HG03064 (cell line): ENCODE measurements at regions not wholly inside any gene's neighbourhood (a gene's known extent, or its start where the extent isn't known, plus 50 kb on each side); places are given as distances from the start of the nearest gene placed in this dataset.

Experiments
- ATAC-seq: cut with Tn5 transposase; IDR thresholded peaks from one replicate; pipeline ENCODE4 v1.9.1; 2021; ENCODE audit warnings: low read depth; ENCODE audit not compliant: unreplicated experiment

DNA sequence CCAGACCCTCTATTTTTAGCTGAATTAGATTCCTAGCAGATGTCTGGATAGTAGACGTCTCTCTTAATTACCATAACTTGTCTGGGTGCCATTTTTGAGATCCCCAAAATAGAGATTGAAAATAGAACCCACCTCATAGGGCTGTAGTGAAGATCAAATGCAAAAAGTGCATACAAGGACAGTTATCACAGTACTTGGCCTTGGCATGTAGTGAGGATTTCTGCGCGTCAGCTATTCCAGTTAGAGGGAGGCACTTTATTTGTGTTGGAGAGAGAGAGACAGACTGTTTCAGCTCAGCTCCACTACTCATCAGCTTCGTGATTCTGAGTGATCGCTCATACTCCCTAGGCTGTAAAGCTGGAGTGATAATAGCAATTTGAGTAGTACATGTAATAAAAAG is 59.6 kb upstream of the CDH13 start:
- ATAC-seq: no peak

DNA sequence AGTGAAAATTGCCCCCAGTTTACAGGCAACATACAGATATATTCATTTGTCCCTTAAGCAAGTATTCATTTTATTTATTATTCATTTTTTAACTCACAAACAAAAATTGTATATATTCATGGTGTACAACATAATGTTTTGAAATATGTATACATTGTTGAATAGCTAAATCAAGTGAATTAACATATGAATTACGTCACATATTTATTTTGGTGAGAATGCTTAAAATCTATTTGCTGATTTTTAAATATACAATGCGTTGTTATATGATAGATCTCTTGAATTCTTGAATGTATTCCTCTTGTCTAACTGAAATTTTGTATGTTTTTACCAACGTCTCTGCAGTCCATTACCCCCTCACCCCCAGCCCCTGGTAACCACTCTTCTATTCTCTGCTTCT is 63.4 kb upstream of the CDH13 start:
- no peak for ATAC-seq

DNA sequence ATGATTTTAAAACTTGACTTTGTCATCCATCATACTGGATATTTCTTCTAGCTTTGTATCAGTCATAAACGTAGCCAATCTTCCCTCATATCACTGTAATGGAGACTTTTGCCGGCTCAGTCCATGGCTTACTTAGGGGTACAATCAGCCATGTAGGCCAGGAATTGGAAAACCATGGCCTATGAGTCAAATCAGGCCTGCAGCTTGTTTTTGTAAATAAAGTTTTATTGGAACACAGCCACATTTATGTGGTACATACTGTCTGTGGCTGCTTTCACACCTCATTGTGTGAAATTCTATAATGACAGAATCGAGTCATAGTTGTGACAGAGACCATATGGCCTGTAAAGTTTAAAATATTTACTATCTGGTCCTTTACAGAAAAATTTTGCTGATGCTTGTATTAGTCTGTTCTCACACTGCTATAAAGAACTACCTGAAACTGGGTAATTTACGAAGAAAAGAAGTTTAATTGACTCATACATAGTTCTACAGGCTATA is 64.5 kb upstream of the CDH13 start:
- ATAC-seq: no peak

DNA sequence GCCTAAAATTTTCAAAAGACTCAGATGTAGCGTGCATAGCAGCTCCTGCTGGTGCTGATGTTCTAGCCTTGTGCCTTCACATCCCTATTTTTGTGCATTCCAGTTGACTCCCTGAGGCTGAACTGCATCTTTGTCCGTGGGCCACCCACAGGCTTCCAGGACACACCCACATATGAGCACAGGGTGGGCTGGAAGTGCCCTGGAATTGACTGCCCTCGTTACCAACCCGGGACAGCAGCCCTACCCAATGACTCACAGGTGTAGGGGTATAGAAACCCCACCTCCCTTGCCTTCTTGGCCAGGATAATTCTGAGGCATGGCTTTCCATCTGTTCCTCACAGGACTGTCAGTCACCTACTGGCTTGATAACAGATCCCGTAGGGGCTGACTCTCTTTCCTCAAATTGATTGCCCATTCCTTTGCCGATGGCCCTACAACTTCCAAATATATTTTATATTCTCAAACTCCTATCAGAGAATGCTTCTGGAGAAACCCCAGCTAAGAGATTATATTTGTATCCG is 65.9 kb upstream of the CDH13 start:
- no peak for ATAC-seq

DNA sequence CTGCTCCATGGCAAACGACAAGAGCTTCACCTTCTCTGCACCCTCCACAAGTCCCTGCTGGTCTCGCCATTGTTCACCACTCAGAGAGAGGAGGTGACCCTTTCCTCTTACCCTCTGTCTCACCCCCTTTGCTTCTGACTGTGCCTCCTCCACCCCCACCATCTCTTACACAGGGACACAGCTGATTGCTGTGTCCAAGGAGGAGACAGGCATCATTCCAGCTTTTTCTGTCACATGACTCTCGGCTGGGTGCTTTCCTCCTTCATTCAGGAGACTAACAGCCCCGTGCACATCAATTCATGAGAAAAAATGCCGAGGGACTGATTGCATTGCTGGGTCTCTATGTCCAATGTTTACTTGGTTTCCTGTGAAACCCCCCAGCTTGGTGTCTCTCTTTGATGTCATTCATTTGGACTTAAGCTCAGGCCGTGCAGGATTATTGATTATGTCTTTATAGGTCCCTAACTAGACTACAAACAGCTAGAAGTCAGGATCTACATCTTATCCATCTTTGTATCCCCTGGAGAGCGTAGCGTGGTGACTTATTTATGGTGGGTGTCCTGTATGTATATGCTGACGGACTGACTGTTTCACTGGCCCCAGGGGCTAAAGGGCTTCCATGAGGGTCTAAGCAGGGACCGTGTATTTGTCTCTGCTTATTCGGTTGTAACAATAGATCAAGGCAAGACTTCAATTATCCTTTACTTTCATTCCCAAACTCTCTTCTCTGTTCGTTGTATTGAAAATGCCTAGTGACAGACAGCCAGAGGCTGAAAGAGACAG is 82.2 kb upstream of the CDH13 start:
- no peak for ATAC-seq

DNA sequence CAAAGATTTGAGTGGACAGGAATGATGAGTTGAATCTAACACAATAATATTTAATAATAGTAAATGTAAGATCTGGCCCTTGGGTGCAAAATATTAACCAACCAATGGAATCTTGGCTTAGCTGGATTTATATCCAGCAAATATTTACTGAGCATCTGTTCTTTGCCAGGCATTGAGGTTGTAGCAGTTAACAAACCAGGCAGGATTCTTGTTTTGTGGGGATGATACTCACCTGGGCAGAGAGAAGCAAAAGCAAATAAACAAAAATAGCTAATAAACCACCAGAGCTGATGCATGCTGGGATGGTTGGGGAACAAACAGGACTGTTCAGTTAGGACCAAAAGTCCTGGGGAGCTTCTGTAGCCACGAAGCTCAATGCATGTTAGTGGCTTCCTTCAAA is 84.1 kb upstream of the CDH13 start:
- ATAC-seq: no peak

DNA sequence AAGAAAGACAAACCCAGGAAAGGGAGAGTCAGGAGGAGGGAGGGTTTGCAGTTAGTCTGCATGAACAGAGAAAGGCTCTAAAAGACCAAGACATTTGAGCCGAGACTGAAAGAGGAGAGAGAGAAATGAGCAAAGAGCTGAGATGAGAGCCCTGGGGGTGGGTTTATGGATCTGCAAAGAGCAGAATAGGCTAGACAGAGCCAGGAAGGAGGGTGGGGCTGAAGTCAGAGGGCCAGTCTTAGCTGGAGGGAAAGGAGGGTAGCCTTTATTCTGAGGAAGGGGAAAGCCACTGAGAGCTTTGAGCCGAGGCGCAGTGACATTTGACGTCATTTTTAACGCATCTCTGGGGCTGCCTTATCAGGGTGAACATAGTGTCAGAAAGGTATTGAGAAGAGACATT is 85.7 kb upstream of the CDH13 start:
- no peak for ATAC-seq

DNA sequence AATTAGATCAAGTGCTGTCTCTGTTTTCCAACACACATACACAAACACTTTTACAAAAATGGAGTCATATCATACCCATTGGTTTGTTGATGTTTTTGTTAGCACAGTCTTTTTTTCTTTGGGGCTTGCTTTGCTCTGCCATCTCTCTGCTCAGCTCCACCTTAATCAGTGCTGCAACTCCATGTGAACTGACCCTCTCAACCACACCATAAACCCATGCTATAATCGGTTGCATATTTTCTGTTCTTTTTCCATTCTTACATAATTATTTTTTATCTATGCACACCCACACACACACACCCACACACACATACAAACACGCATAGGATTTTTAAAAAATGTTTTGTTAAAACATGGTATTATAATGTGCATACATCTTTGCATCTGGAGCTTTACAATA is 91.0 kb upstream of the CDH13 start:
- no peak for ATAC-seq

DNA sequence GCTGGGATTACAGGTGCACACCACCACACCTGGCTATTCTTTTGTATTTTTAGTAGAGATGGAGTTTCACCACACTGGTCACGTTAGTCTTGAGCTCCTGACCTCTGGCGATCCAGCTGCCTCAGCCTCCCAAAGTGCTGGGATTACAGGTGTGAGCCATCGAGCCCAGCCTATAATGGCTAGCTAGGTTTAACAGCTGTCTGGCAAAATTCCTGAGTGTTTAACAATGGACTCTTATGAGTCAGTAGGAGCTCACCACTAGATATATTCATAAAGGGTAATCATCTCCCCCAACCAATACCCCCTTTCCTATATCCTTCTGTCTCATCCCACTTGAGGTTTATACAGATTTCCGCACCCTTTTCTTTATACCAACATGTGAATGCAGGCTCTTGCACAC is 91.5 kb upstream of the CDH13 start:
- no peak for ATAC-seq

DNA sequence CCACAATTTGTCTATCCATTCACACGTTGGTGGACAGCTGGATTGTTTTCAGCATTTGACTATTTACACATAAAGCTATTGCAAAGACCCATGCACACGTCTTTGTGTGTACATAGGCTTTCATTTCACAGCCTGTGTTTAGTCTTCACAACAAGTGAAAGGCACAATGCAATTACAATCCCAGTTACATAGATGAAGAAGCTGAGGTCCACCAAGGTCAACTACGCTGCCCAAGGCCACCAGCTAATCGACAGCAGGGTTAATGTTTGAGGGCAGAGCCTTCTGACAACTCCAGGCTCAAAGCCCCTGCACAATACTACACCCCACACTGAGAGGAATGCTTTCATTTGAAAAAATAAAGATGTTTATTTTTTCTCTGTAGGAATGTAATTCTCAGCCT is 93.6 kb upstream of the CDH13 start:
- ATAC-seq: no peak

DNA sequence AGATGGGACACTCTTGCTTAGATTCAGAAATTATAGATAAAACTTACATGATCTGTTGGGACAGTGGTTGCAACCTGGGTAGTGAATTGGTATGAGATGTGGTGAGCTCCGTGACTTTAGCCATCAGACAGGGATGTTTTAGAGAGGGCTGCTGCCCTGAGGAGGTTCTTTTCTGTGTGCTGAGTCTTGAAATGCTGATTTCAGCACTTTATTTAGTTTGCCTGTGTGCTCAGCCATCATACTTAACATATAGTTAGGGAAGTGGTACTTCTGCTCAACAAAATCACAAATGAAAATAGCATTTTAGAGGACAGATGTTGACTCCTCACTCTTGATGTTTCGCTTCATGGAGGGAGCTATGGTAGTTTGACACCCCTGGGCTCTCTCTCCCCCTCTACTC is 95.9 kb upstream of the CDH13 start:
- no peak for ATAC-seq

DNA sequence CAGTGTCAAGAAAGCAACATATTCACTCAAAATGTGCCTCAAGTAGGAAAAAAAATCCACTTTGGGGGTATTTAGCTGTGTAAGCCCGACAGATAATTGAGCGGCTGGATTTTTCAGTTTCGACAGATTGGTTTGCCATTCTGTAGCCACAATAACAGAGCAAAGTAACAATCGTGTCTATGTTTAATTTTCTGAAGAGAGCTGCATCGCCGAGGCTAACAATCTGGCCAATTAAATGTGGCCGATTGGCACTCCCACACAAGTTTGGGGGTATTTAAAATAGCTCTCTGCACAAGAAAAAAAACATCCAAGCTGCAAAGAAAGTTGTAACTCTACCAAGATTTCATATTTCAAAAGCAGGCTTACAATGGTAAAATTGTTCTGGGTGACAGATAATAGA is 99.7 kb upstream of the CDH13 start:
- no peak for ATAC-seq

DNA sequence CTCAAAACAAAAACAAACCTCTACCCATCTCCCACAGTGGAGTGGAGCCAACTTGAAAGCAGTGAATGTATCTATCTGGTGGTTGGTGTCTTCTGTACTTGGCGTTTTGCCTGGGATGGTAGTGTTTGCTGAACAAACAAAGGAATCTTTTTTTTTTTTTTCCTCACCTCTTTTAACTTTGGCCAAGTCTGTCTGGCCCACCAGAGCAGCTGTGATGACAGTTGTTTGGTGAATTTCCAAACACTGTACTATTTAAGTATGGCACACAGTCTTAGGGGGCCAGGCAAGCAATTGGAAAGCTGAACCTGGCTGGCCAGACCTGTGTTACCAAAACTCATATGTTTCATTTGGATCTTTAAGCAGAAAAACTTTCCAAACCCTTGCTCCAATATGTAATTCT is 101.8 kb upstream of the CDH13 start:
- ATAC-seq: no peak

DNA sequence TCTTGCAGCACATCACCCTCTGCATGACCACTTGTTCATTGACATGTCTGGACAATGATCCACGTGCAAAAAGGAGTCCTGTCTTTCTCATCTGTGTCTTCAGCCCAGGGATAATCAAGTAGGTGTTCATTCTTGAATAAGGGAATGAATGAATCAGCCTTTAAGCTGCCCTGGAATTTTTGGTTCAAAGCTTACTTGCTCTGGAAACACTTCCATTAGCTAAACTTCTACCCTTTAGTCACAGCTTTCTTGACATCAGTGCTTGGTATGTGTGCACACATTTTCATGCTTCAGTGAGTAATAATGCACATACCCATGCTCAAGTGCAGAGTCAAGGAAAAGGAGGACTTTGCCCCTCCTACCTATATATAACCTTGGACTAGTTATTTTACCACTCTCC is 103.0 kb upstream of the CDH13 start:
- no peak for ATAC-seq

DNA sequence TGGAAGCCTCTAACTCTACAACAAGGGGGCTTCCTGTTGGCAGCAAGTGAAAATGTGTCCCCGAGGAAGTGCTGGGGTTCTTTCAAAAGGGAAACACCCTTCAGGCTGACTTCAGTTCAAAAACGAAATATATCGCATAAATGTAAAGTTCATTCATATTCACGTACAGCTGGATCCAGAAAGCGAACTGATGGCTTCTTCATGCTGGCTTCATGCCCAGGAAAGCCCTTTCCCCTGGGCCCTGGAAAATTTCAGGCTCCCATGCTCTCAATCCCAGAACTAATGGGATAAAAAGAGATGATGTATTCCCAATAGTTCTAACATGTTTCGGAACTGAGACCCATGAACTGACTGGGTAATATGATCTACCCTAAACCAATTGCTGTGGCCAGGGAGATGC is 104.7 kb upstream of the CDH13 start:
- ATAC-seq: no peak

DNA sequence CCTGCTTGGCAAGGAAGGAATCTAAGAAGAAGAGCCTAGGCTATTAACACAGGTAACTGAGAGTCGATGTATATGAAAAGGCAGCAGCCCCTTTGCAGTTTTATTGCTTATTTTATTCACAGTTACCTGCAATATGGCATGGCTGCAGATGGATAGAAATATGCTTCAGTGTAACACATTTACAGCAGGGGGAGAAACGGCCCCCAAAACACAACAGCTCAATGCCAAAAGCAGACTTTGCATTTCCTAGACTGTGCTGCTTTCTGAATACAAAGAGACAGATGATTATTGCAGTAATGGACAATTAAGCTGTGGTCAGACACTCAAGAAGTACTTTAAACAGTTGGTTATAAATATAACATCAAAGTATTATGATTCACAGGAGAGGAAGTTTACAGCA is 108.0 kb upstream of the CDH13 start:
- no peak for ATAC-seq

DNA sequence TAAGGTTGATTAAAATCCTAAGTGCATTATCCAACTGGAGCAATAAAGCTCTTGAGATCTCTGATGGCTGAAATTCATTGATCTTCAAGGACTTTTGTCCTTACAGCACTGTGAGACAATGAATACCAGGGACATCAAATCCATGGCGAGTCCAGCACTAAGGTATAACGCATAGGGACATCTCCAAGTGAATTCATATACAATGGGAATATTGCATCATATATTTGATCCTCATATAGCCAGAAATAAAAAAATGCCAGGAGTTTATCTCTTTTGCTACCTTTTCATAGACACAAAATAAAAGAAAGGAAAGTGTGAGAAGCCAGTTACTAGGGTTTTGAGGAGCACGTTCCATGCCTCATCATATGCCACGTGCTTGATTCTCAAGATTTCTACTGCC is 112.5 kb upstream of the CDH13 start:
- no peak for ATAC-seq

DNA sequence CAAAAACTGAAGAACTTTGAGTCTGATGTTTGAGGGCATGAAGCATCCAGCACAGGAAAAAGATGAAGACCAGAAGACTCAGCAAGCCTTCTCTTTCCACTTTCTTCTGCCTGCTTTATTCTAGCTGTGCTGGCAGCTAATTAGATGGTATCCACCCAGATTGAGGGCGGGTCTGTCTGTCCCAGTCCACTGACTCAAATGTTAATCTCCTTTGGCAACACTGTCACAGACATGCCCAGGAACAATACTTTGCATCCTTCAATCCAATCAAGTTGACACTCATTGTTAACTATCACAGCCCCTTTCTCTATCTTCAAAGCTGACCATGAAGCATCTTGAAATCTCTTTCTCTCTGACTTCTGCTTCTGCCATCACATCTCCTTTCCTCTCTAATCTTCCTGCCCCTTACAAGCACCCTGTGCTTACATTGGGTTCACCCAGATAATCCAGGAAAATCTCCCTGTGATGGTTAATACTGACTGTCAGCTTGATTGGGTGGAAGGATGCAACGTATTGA is 115.9 kb upstream of the CDH13 start:
- no peak for ATAC-seq

DNA sequence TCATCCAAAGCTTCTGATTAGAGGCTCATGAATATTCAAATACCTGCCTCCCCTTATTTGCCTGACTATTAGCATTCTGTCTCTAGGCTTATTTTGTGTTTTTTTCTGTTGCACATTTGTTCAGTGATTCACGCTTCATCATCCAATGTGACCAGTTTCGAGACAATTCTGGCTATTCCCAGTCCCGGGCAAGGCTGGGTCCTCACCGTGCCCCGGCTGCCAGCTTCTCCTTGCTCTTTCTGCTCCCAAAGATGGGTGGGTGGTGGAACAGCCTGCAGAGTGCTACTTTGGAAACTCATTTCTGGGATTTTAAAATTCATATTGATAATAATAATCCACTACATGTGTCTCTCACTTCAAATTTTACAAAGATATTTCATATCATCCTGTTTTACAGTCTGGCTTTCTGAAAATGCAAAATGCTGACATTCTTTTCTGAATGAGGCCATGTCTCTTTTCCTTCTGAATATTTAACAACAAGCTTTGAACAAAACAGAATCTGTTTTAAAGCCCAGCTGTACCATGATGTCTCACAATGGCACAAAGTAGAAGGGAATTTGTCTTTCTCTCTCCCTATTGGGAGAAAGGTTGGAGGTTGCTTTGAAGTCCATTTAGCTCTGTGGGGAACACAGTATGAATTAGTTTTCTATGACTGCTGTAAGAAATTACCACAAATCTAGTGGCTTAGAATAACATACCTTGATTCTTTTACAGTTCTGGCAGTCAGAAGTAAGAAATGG is 116.9 kb upstream of the CDH13 start:
- no peak for ATAC-seq

DNA sequence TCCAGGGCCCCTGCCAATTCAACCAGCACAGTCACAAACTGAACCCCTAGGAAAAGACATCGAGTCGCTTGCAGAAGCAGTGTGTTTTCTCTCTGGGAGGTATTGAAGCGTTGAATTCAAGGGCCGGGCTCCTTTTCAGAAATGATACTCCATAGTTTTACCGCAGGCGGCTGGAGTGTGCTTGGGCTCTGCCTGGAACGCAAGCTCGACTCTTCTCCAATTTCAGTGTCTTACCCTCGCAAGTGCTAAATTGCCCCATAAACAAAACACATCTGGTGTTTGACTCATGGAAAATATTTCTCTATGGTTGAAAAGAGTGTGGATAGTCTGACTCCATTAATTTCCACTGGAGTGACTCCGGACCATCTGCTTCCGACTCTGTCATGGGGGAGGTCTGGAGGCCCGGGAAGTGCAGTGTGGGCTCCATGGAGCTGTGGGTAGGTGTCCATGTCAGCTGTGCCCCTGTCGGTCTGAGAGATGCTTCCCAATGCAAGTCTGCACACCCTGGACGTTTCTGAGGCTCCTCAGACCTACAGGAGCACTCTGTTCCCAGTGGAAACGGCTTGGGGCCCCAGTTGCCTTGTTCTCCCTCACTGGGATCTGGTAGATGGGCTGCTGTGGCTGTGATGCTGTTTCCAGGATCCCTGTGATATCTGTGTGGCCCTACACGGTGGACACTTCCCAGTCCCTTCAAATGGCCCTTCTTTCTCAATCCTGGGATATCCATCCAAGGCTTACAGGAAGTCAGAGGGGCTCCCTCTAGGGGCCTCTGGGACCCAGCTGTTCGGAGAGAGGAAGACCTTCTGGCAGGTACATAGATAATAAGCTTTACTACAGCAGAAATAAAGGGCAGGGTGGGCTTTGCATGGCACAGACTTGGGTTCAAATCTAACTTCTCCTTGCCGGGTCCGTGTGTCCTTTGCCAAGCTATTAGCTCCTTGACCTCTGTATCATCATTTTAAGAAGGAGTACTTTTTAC is 119.8 kb upstream of the CDH13 start:
- no peak for ATAC-seq

DNA sequence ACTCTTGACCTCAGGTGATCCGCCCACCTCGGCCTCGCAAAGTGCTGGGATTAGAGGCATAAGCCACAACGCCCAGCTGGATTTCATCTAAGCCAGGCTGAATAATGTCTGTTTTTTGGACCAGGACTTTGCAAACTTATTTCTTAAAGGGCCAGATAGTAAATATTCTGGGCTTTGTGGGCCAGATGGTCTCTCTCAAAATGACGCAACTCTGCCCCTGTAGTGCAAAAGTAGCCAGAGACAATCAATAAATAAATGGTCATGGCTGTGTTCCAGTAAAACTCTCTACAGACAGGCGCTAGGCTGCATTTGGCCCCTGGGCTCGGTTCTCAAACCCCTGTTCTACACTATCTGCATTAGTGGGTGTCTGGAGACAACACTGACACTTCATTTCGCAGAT is 121.9 kb upstream of the CDH13 start:
- ATAC-seq: no peak
